HG02678 (cell line): ENCODE measurements at regions not wholly inside any gene's neighbourhood (a gene's known extent, or its start where the extent isn't known, plus 50 kb on each side); places are given as distances from the start of the nearest gene placed in this dataset.
"Not testable (repeated sequence)": the region's sequence is repeated elsewhere in the genome, so short reads cannot be mapped to it uniquely, and the experiment has no call there.

Experiments
- ATAC-seq: cut with Tn5 transposase; IDR thresholded peaks from one replicate; pipeline ENCODE4 v1.9.1; 2021; ENCODE audit warnings: mild to moderate bottlenecking, moderate library complexity; ENCODE audit not compliant: unreplicated experiment

DNA sequence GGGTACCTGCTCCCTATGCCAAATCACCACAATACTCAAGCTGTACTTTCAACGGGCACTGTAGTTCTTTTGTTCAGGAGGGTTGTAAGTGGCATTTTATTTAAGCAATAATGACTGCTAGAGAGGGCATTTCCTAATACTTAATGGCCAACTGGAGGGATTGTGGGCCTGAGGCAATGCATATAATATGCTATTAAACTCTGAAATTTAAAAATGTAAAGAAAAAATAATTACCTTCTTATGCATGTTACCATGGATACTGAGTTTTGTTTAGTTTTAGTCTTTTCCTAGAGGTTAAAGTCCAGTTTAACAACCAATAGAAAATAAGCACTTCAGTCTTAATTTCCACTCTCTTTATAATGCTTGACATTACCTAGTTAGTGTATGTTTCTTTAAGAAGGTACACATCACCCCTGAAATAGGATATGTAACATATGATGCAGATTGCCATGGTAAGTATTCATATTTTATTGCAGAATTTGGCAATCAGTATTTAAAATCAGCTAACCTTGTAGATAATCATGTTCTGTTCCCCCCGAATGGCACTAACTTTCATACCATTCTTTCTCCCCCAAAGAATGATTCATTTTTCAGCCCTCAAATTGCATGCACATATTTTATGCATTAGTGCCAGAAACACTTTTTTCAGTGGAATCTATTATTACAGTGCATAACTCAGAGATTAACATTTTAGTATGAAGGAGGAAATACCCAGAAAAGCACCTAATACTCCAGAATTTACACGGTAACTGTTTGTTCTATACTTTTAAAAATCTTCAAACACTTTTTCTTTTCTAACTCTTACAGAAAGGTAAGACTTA lies 90.3 kb upstream of the ZNF438 start:
- no peak for ATAC-seq

DNA sequence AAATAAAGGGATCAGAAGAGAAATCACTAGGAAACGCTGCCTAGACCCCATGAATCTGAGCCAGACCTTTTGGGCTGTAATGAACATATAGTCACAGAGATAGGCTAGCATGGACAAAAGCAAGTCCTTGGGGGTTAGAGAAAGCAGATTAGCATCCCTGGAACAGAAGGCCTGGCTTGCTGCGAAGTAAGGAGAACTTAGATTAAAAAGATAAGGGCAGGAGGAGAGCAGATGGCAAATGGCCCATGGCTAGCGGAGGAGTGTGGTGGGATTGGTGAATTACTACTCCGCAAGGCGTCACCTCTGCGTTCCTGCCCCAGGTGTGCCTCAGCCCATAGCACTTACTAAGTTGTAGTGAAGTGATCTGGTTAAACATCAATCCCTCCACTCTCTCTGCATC lies 92.3 kb upstream of the ZNF438 start:
- no peak for ATAC-seq

DNA sequence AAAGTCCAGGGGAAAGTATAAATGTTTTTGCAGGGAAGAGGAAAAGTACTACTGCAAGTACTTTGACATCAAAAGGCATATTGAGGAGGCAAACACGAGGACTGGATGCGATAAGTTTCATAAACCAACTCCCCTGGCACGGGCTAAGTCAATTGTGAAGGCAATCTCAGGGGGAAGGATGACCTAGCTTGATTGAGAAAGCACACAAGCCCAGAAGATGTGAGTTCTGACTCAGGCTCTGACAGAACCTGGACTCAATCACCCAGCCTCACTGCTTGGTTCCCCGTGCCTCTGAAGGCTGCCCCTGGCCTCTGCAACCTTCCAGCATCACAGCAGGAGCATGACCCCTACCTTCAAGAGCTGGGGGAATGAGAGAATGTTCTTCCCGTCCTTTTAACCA lies 93.2 kb upstream of the ZNF438 start:
- no peak for ATAC-seq

- no peak for ATAC-seq
These were observed 94.1 kb upstream of the ZNF438 start for GRCh38 chr10:31125789-31126188.

GRCh38 chr10:31126593-31126992 lies 94.9 kb upstream of the ZNF438 start:
- no peak for ATAC-seq

DNA sequence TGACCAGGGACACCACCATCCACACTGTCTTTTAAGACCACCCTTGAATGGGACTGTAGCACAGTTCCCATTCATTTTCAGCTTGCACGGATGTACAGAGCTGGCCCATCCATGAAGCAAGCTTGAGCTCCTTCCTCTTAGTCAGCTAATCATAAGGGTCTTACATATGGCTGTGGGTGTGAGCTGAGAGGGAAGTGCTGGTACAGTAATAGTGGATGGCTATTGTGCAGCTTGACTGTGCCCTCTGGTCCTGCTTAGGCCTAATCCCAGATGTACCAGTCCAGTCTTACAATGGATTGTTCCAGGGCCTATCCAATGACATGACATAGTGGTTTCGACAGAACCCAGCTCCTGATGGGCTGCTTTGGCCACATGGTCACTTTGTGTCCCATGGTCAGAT lies 96.9 kb upstream of the ZNF438 start:
- ATAC-seq: no peak

DNA sequence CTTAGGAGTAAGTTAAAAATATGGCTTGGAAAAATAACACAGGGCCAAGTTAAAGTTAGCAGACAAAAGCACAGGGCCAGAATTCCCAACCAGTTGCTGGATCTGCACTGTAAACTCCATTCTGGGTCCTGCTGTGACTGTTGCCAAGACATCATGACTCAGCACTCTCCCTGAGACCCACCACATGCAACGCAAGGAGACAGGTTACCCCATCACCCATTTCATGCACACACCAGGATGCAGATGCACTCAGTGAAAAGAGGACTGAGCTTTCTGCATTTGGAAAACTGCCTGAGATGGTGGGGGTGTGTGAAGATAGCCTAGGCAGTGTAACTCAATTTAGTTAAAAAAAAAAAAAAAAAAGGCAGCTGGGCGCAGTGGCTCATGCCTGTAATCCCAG lies 97.6 kb upstream of the ZNF438 start:
- no peak for ATAC-seq

DNA sequence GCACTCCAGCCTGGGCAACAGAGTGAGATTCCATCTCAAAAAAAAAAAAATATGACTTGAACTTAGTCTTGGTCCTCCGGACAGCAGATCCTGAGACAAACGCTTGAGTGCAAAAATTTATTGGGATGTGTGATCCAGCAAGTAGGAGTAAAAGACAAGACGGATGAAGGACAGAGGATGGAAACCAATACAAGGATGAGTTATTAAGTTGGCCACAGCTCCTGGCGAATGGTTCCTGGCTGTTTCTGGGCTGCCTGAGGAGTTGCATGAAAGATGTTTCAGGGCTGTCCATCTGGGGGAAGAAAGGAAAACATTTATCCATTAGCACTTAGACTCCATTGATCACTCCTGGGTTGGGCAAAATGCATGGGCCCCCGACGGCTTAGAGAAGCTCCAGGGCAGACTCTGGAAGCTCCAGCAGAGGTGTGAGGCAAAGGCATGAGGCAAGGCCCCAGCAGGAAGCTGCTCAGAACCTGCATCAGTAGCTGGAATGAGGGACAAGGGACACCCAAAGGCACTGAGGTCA lies 98.3 kb upstream of the ZNF438 start:
- no peak for ATAC-seq

DNA sequence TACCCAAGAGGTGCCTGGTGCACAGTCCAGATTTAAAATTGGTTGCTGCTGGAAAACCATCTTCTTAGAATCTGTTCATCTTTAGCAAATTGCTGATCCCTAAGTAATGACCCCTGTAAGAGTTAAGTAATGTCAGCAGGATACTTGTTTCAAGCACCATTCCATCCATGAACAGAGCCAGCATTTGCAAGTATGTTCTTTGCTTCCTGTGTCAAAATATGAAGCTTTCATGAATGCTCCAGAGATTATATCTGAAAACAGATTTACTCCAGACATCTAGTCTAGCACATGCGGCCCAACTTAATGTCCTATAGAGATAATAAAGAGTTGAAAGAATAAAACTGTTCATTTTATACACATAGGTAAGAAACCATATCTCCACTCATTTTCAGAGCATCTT lies 98.7 kb upstream of the ZNF438 start:
- ATAC-seq: no peak

- no peak for ATAC-seq
These were observed 99.6 kb upstream of the ZNF438 start for GRCh38 chr10:31131251-31131650.

DNA sequence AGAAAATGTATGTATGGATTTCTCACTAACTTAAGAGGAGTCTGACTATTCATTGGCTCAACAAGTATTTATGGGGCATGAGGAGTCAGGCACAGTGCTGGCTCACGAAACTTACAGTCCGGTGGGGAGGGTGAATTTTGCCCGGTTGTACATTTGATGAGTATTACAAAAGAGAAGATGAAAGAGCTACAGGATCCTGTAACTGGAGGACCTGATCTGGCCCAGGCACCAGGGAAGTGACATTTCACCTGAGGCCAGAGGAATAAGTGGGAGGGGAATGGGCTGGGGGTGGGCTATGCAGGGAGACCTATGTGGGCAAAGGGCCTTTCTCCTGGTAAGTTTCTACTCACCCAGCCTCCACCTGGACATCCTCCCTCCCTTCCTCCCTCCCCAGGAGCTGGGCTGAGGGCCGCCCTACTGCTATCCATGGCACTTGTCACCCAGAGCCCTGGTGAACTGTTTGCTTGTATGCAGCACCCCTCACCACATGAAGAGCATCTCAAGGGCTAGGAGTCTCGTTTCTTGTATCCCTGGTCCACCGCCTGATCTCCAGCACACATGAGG lies 101.1 kb upstream of the ZNF438 start:
- no peak for ATAC-seq

- ATAC-seq: no peak
These were observed 101.7 kb upstream of the ZNF438 start for GRCh38 chr10:31133251-31133791.

DNA sequence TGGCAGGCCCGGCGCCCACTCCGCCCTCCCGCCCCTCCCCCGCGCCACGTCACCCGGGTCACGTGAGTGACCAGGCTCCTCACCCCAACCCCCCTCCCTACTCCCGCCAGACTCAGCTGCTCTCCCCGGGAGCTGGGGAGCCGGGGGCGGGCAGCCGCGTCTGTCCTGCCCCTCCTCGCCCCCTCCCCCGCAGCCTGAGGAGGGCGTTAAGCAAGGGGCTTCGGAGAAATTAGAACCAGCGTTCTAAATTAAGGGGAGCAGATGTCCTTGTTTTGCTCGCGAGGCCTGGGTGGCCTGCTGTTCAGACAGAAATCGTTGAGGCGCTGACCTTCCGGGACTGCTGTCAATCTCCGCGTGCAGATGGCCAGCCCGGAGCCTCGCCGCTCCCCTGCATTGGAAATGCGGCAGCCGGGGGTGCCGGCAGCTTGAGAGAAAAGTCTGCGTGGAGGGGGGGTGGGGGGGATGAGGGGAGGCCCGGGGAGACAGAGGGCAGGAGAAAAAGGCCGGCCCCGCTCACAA lies 102.2 kb upstream of the ZNF438 start:
- ATAC-seq: peak; percentile 56

- ATAC-seq: peak; percentile 49
These were observed 102.8 kb upstream of the ZNF438 start for GRCh38 chr10:31134311-31134952.

- ATAC-seq: no peak
These were observed 103.5 kb upstream of the ZNF438 start for GRCh38 chr10:31135171-31135570.

GRCh38 chr10:31135791-31136190 lies 104.1 kb upstream of the ZNF438 start:
- ATAC-seq: not testable (repeated sequence)

DNA sequence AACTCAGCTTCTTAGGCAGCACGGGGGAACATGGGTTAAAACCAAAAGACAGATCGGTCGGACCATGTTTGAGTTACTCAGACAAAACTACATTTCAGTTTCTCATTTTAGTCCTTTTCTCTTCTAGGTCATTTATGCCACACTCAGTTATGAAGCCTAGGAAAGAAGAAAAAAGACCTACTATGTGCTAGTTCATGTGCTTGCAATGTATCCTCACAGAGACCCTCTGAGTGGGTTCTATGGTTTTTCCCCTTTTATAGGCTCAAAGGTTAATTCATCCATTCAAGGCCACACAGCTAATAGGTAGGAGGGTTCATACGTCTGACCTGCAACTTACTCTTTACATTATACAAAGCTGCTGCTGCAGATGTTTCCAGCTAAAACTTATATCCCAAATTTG lies 104.7 kb upstream of the ZNF438 start:
- ATAC-seq: no peak

DNA sequence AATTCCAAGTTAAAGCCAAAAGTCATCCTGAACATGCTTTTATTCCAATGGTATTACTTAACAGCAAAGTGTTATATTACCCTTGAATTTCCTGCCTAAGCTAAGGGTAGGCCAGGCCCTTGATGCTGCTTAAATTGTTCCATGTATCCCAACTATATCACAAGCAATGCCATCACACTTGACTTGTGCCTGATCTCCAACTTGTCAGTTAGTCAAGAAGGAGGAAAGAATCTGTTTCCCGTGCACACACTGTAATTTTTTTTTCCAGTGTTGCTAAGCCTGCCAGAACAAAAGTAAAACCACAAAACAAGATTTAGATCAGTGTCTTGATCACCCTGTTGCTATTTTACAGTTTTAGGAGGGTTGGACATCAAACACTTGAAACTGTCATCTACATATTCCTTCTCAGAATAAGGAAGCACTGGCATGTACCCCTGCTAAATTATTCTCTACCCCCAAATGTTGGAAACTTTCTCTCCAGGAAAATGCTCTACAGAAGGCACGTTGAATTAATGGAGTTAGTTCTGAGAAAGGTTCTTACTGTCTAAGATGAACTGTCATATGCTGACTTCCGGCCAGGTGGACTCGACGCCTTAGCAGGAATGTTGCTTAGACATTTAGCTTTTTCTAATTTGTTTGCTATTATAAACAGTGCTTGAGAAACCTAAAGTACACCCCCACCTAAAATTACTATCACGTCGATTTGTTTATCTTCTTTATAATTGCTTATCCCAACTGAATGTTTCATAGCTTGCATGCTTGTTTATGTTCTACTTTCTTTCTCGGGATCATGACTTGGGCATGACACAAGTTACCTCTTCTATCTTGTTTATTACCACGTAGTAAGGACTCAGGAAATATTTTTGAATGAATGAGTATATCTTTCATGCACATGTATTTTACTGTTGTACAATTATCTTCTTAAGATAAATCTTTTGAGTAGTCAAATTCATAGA lies 105.5 kb upstream of the ZNF438 start:
- ATAC-seq: no peak

- no peak for ATAC-seq
These were observed 106.4 kb upstream of the ZNF438 start for GRCh38 chr10:31138026-31138553.

- ATAC-seq: no peak
These were observed 107.8 kb upstream of the ZNF438 start for GRCh38 chr10:31139497-31139896.
